OCI-LY7 (cell line): ENCODE measurements at regions not wholly inside any gene's neighbourhood (a gene's known extent, or its start where the extent isn't known, plus 50 kb on each side); places are given as distances from the start of the nearest gene placed in this dataset.

Source experiments
- BruUV-seq: library from RNA; stranded (reverse); fragments of 400-500 nt; replicated peaks from 2 replicates; lab custom pipeline; 2021; lab: Mats Ljungman, UMichigan
- CTCF ChIA-PET: fragments of 300-600 bp; sonication (Branson Sonifier 250); formaldehyde crosslinking; loops from one replicate; lab custom pipeline; 2022; ENCODE audit warnings: antibody characterized with exemption; ENCODE audit not compliant: unreplicated experiment; lab: Charles Lee
- POLR2A ChIA-PET: fragments of 300-600 bp; sonication (Branson Sonifier 250); formaldehyde crosslinking; loops from one replicate; lab custom pipeline; 2022; ENCODE audit warnings: antibody characterized with exemption; lab: Charles Lee
- DNase-seq: peaks from one replicate; pipeline ENCODE4 v3.0.0-alpha.2; 2015; ENCODE audit warnings: low spot score
- H2AFZ ChIP-seq: fragments of 200-600 bp; sonication (generic), shearing (Covaris generic); 2 replicates; pipeline ENCODE4 v1.6.1; 2014; ENCODE audit warnings: mild to moderate bottlenecking, antibody characterized with exemption, low read length, moderate library complexity
- H3K27ac ChIP-seq: fragments of 200-600 bp; sonication (generic); 2 replicates; pipeline ENCODE4 v1.5.1; 2014; ENCODE audit warnings: mixed run types, low read depth, mild to moderate bottlenecking, moderate library complexity, low read length, inconsistent platforms; ENCODE audit not compliant: poor library complexity, severe bottlenecking
- H3K36me3 ChIP-seq: fragments of 200-600 bp; sonication (generic); 2 replicates; pipeline ENCODE4 v1.6.1; 2014; ENCODE audit warnings: mild to moderate bottlenecking, antibody characterized with exemption, low read length, moderate library complexity, mixed read lengths; ENCODE audit not compliant: insufficient read depth
- H3K4me1 ChIP-seq: fragments of 200-600 bp; sonication (generic); 2 replicates; pipeline ENCODE4 v1.5.1; 2014; ENCODE audit warnings: mild to moderate bottlenecking, low read length; ENCODE audit not compliant: insufficient read depth, poor library complexity, severe bottlenecking
- H3K4me2 ChIP-seq: fragments of 200-600 bp; sonication (generic); 2 replicates; pipeline ENCODE4 v1.6.1; 2014; ENCODE audit warnings: mild to moderate bottlenecking, low read length
- H3K4me3 ChIP-seq: fragments of 200-600 bp; sonication (generic); 2 replicates; pipeline ENCODE4 v1.5.1; 2014; ENCODE audit warnings: mild to moderate bottlenecking, low read depth, low read length; ENCODE audit not compliant: poor library complexity, severe bottlenecking
- H3K79me2 ChIP-seq: fragments of 200-600 bp; sonication (generic); 2 replicates; pipeline ENCODE4 v1.6.1; 2016; ENCODE audit warnings: low read depth, mild to moderate bottlenecking, low read length, moderate library complexity, mixed read lengths; ENCODE audit not compliant: insufficient read depth
- H3K9me2 ChIP-seq: fragments of 200-600 bp; sonication (generic); 2 replicates; pipeline ENCODE4 v1.6.1; 2016; ENCODE audit warnings: mild to moderate bottlenecking, low read length, mixed read lengths; ENCODE audit not compliant: insufficient read depth
- H3K9me3 ChIP-seq: fragments of 200-600 bp; sonication (generic); 2 replicates; pipeline ENCODE4 v1.6.1; 2014; ENCODE audit warnings: mild to moderate bottlenecking, mixed run types, low read length, mixed read lengths
- H4K20me1 ChIP-seq: fragments of 200-600 bp; sonication (generic); 2 replicates; pipeline ENCODE4 v1.6.1; 2014; ENCODE audit warnings: mild to moderate bottlenecking, antibody characterized with exemption, low read length, moderate library complexity, mixed read lengths; ENCODE audit not compliant: insufficient read depth
- EZH2phosphoT487 ChIP-seq: fragments of 200-600 bp; sonication (generic); IDR thresholded peaks from 2 replicates; pipeline ENCODE4 v1.6.1; 2018; ENCODE audit warnings: low read depth, borderline replicate concordance, mild to moderate bottlenecking, mixed run types, antibody characterized with exemption, low read length, moderate library complexity, mixed read lengths
- intact Hi-C: fragments of 100-400 bp; cut with micrococcal nuclease; formaldehyde crosslinking; loops from one replicate; pipeline ENCODE4 v1.10.0; 2022; ENCODE audit not compliant: unreplicated experiment
- TF ChIP-seq, protein P1 (sequence below): fragments of 200-600 bp; sonication (generic); conservative IDR thresholded peaks from 2 replicates; pipeline ENCODE4 v1.5.1; 2014; ENCODE audit warnings: mild to moderate bottlenecking, antibody characterized with exemption, low read length, moderate library complexity, mixed read lengths

DNA sequence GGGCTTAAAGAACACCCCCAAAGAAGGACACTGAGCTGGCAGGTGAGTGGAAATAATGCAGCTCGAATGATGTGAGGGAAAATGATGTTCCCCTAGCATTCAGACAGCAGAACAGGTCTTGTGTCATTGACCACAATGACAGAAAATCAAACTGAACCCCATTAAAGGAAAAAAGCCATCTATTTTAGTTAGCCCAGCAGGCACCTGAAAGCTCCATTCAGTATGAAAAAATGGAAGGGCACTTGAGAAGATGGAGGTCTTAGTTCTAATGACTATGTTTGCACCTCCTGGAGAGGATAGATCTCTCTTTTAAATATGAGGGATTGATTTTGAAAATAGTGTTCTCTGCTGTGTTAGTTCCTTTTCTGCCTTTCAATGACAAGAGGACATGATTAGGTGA lies 323.1 kb downstream of the NKX6-1 start:
- CTCF ChIA-PET, result no interaction called here
- POLR2A ChIA-PET, result interaction anchor here (0.6 kb wide), 2 partner anchors 59 to 61 kb away, joined by 3 read pairs; no protein-coding TSS in a partner anchor
- TF ChIP-seq, protein P1, sequence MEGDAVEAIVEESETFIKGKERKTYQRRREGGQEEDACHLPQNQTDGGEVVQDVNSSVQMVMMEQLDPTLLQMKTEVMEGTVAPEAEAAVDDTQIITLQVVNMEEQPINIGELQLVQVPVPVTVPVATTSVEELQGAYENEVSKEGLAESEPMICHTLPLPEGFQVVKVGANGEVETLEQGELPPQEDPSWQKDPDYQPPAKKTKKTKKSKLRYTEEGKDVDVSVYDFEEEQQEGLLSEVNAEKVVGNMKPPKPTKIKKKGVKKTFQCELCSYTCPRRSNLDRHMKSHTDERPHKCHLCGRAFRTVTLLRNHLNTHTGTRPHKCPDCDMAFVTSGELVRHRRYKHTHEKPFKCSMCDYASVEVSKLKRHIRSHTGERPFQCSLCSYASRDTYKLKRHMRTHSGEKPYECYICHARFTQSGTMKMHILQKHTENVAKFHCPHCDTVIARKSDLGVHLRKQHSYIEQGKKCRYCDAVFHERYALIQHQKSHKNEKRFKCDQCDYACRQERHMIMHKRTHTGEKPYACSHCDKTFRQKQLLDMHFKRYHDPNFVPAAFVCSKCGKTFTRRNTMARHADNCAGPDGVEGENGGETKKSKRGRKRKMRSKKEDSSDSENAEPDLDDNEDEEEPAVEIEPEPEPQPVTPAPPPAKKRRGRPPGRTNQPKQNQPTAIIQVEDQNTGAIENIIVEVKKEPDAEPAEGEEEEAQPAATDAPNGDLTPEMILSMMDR, result no peak
- TF ChIP-seq EZH2phosphoT487, result no peak
- no peaks in the 10 kb centered on the region for H3K9me3 ChIP-seq
- no peak overlapping the region for H3K27ac ChIP-seq
- DNase-seq, result no peak
- BruUV-seq, result no TSS peak
- H3K79me2 ChIP-seq, result no peaks in the 10 kb centered on the region
- H2AFZ ChIP-seq, result no peak overlapping the region
- H3K4me1 ChIP-seq, result no peaks in the 10 kb centered on the region
- H3K9me2 ChIP-seq, result no peaks in the 10 kb centered on the region
- no peak overlapping the region for H3K4me3 ChIP-seq
- intact Hi-C loops, result no loop called here
- no peaks in the 10 kb centered on the region for H4K20me1 ChIP-seq
- no peak overlapping the region for H3K4me2 ChIP-seq
- H3K36me3 ChIP-seq, result no peaks in the 10 kb centered on the region

DNA sequence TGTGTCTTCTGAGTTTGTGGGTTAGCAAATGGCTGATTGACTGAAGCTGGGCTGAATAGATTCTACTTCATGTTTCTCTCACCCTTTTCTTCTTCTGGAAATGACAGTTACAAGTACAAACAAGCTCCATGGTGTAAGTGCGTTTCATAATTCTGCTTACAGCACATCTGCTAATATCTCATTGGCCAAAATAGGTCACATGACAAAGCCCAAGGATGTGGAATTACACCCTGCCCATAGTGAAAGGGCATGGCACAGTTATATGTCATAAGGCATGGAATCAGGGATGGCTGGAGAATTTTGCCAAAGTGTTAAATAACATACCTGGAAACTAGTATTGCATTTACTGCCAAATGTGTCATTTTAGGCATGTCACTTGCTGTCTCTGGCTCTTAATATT lies 327.2 kb downstream of the NKX6-1 start:
- H3K4me1 ChIP-seq, result no peaks in the 10 kb centered on the region
- no peak overlapping the region for H3K4me3 ChIP-seq
- no TSS peak for BruUV-seq
- CTCF ChIA-PET, result no interaction called here
- H3K27ac ChIP-seq, result no peak overlapping the region
- no peak overlapping the region for H2AFZ ChIP-seq
- no peaks in the 10 kb centered on the region for H3K9me2 ChIP-seq
- H3K4me2 ChIP-seq, result no peak overlapping the region
- POLR2A ChIA-PET, result no interaction called here
- no peak for DNase-seq
- H3K79me2 ChIP-seq, result no peaks in the 10 kb centered on the region
- TF ChIP-seq, protein P1, result no peak
- TF ChIP-seq EZH2phosphoT487, result no peak
- H3K9me3 ChIP-seq, result no peaks in the 10 kb centered on the region
- no peaks in the 10 kb centered on the region for H3K36me3 ChIP-seq
- intact Hi-C loops, result no loop called here
- no peaks in the 10 kb centered on the region for H4K20me1 ChIP-seq

DNA sequence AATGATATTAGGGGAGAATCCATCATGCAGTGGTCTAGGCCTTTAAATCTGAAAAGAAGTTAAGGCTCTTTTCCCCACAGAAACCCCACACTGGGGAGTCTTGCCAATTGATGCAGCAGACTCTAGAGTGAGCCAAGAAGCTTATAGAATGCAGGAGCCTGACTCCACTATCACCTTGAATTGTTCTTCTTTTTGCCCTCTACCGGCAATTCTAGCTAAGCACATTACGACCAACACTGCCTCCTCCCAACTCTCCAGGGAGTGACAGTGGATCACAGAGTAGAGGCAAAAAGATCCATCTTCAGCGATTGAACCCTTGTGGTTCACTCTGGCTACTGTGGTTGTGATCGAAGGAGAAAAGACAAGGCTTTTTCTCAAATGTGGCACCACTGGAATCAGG lies 331.5 kb downstream of the NKX6-1 start:
- no peaks in the 10 kb centered on the region for H3K9me3 ChIP-seq
- H2AFZ ChIP-seq, result no peak overlapping the region
- H4K20me1 ChIP-seq, result no peaks in the 10 kb centered on the region
- no peak for TF ChIP-seq EZH2phosphoT487
- TF ChIP-seq, protein P1, result no peak
- H3K9me2 ChIP-seq, result no peaks in the 10 kb centered on the region
- no peaks in the 10 kb centered on the region for H3K4me1 ChIP-seq
- no peak overlapping the region for H3K27ac ChIP-seq
- POLR2A ChIA-PET, result interaction anchor here (0.6 to 1.2 kb wide), 3 partner anchors 9 to 327 kb away, joined by 3 read pairs; no protein-coding TSS in a partner anchor
- no peak overlapping the region for H3K4me3 ChIP-seq
- CTCF ChIA-PET, result interaction anchor here (0.5 kb wide), 1 partner anchor 60 kb away, joined by 3 read pairs; no protein-coding TSS in a partner anchor
- BruUV-seq, result no TSS peak
- no peaks in the 10 kb centered on the region for H3K36me3 ChIP-seq
- intact Hi-C loops, result no loop called here
- no peaks in the 10 kb centered on the region for H3K79me2 ChIP-seq
- no peak for DNase-seq
- no peak overlapping the region for H3K4me2 ChIP-seq
